CD4-positive, alpha-beta T cell (primary cell): ENCODE measurements at regions not wholly inside any gene's neighbourhood (a gene's known extent, or its start where the extent isn't known, plus 50 kb on each side); places are given as distances from the start of the nearest gene placed in this dataset.

Experiments used
- ATAC-seq: fragments of 200-7000 bp; cut with Tn5 transposase; one replicate; pipeline ENCODE4 v1.10.0; 2022; ENCODE audit warnings: mild to moderate bottlenecking; ENCODE audit not compliant: poor library complexity
- CTCF ChIA-PET: fragments of 350-600 bp; sonication (Branson Sonifier 250); formaldehyde crosslinking; loops from one replicate; lab custom pipeline; 2021; ENCODE audit warnings: antibody characterized with exemption, inconsistent platforms; lab: Charles Lee
- POLR2A ChIA-PET: fragments of 350-600 bp; sonication (Branson Sonifier 250); formaldehyde crosslinking; loops from one replicate; lab custom pipeline; 2021; ENCODE audit warnings: antibody characterized with exemption, inconsistent platforms; lab: Charles Lee
- DNase-seq, 14 experiments: peaks; one replicate each; pipeline ENCODE4 v3.0.0-alpha.2; 2013 to 2020; ENCODE audit warnings: mixed read lengths in 2 of 14
- H3K27ac ChIP-seq, 2 donors: one replicate each; pipeline versions ENCODE4 v1.5.1 to v1.7.0; 2013; ENCODE audit warnings: low read length in 2 of 2, low read depth in 1 of 2, mild to moderate bottlenecking in 1 of 2
- H3K27me3 ChIP-seq, 2 experiments: 1 replicate in 1 of 2; 2 replicates in 1 of 2; pipeline versions ENCODE4 v1.6.1 to v1.7.0; 2013; ENCODE audit warnings: low read length in 2 of 2, control low read depth in 1 of 2, mild to moderate bottlenecking in 1 of 2, moderate library complexity in 1 of 2; ENCODE audit not compliant: insufficient read depth in 2 of 2, control insufficient read depth in 1 of 2
- H3K36me3 ChIP-seq: one replicate; pipeline ENCODE4 v1.6.1; 2013; ENCODE audit warnings: low read length, control low read depth; ENCODE audit not compliant: insufficient read depth
- H3K4me1 ChIP-seq: one replicate; pipeline ENCODE4 v1.6.1; 2013; ENCODE audit warnings: low read length, control low read depth; ENCODE audit not compliant: insufficient read depth
- H3K4me3 ChIP-seq: one replicate; pipeline ENCODE4 v1.5.1; 2013; ENCODE audit warnings: mild to moderate bottlenecking, low read length, moderate library complexity
- H3K9me3 ChIP-seq, 2 experiments: 1 replicate in 1 of 2; 2 replicates in 1 of 2; pipeline versions ENCODE4 v1.6.1 to v1.7.0; 2013; ENCODE audit warnings: low read length in 2 of 2, mild to moderate bottlenecking in 2 of 2, control low read depth in 1 of 2, moderate library complexity in 1 of 2; ENCODE audit not compliant: control insufficient read depth in 1 of 2, insufficient read depth in 1 of 2
- H3K27ac Mint-ChIP-seq: one replicate; pipeline ENCODE4 v1.8.0; 2020; ENCODE audit warnings: mixed read lengths
- H3K27me3 Mint-ChIP-seq: one replicate; pipeline ENCODE4 v1.8.0; 2021; ENCODE audit warnings: mixed read lengths
- H3K36me3 Mint-ChIP-seq: one replicate; pipeline ENCODE4 v1.8.0; 2021; ENCODE audit warnings: low read depth, mixed read lengths
- H3K4me1 Mint-ChIP-seq: one replicate; pipeline ENCODE4 v1.8.0; 2021; ENCODE audit warnings: low read depth, mixed read lengths
- H3K4me3 Mint-ChIP-seq: one replicate; pipeline ENCODE4 v1.8.0; 2020; ENCODE audit warnings: mild to moderate bottlenecking, mixed read lengths
- H3K9me3 Mint-ChIP-seq: one replicate; pipeline ENCODE4 v1.8.0; 2020; ENCODE audit warnings: mixed read lengths
- CTCF ChIP-seq: fragments of 200-600 bp; IDR thresholded peaks from one replicate; pipeline ENCODE4 v1.8.0; 2022; ENCODE audit warnings: antibody characterized with exemption, mild to moderate bottlenecking
- intact Hi-C, 2 experiments: fragments of 100-400 bp; cut with DNase I in 1 of 2; cut with micrococcal nuclease in 1 of 2; formaldehyde crosslinking; loops; one replicate each; pipeline versions ENCODE4 v1.15.1 to v1.9.0; 2023 to 2025; cut with DNase I, micrococcal nuclease

DNA sequence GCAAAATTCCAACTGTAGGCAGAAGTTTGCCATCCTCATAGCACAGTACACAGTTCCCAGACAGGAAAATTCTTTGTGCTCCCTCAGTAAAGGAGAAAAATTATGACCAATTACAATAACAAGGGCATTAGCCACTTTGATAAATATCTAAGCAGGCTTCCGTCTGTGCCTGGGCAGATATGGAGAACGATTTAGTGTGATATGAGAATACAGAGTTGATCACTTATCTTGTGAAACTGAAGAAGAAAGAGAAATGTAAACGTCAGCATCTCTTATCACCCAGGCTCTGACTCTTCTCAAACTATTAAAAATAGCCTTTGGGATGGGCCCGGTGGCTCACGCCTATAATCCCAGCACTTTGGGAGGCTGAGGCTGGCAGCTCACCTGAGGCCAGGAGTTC lies 54.5 kb upstream of the TIAM1 start:
- TF ChIP-seq CTCF = no peak
- CTCF ChIA-PET = no interaction called here
- Mint-ChIP-seq H3K4me3 (peak overlapping the region; percentile 70), H3K9me3 (no peaks in the 10 kb centered on the region), H3K27me3 (no peaks in the 10 kb centered on the region), H3K36me3 (no peaks in the 10 kb centered on the region), H3K27ac (peak overlapping the region; percentile 90), H3K4me1 (peaks cover 60% of the 10 kb centered on the region)
- no peak overlapping the region for H3K4me3 ChIP-seq
- peaks cover 36% of the 10 kb centered on the region for H3K4me1 ChIP-seq
- peak overlapping the region; percentile 17 to 32 for H3K27ac ChIP-seq
- no peak for ATAC-seq
- POLR2A ChIA-PET = interaction anchor here (0.6 to 1.6 kb wide), 5 partner anchors 17 to 160 kb away, joined by 3 to 14 read pairs (median 3); no protein-coding TSS in a partner anchor
- intact Hi-C loops = loop anchor here in 1 of 2 experiments (5.0 to 10.0 kb wide), 3 partner anchors 46 to 216 kb away; no protein-coding TSS in a partner anchor
- peaks cover 0 to 5% of the 10 kb centered on the region in 2 experiments for H3K9me3 ChIP-seq
- no peaks in the 10 kb centered on the region for H3K27me3 ChIP-seq
- no peaks in the 10 kb centered on the region for H3K36me3 ChIP-seq
- DNase-seq = no peak

- H3K36me3 ChIP-seq = no peaks in the 10 kb centered on the region
- CTCF ChIA-PET = no interaction called here
- H3K9me3 ChIP-seq = peaks cover 0 to 5% of the 10 kb centered on the region in 2 experiments
- H3K27ac ChIP-seq = peak overlapping the region; percentile 17 to 32
- DNase-seq (peak in 13 of 14 experiments; percentile 9 to 67 (median 39)), ATAC-seq (peak; percentile 84)
- TF ChIP-seq CTCF = no peak
- POLR2A ChIA-PET = interaction anchor here (0.6 to 1.6 kb wide), 11 partner anchors 8 to 264 kb away, joined by 3 to 14 read pairs (median 3); no protein-coding TSS in a partner anchor
- H3K4me1 ChIP-seq = peaks cover 36% of the 10 kb centered on the region
- H3K4me3 ChIP-seq = no peak overlapping the region
- H3K27ac Mint-ChIP-seq = peak overlapping the region; percentile 90
- no peaks in the 10 kb centered on the region for H3K27me3 ChIP-seq
- H3K9me3 Mint-ChIP-seq = no peaks in the 10 kb centered on the region
- no peaks in the 10 kb centered on the region for H3K36me3 Mint-ChIP-seq
- no peaks in the 10 kb centered on the region for H3K27me3 Mint-ChIP-seq
- intact Hi-C loops = loop anchor here in 1 of 2 experiments (5.0 to 10.0 kb wide), 3 partner anchors 46 to 216 kb away; no protein-coding TSS in a partner anchor
- H3K4me1 Mint-ChIP-seq = peaks cover 58% of the 10 kb centered on the region
- H3K4me3 Mint-ChIP-seq = peak overlapping the region; percentile 70
Observed at GRCh38 chr21:31397939-31398338, 53.9 kb upstream of the TIAM1 start.

DNA sequence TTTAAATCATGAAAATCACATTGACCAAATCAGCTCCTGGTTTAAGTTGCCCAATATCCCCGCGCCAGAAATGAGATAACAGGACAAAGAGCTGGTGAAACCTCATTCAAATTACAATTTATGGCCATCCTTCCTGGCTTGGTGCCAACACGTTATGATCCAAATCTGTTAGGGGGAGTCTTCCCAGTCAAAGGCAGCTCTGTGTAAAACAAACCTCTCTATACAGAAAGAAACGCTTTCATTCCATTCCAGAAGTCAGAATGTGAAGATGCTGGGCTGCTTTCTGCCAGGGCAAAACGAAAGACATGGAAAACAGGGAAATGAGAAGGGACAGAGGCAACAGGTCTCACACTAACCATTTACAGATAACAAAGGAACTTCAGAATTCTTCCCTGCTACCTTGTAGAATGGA lies 53.5 kb upstream of the TIAM1 start:
- Histone ChIP-seq H3K27me3 (no peaks in the 10 kb centered on the region), H3K4me1 (peaks cover 36% of the 10 kb centered on the region), H3K27ac (no peak overlapping the region), H3K36me3 (no peaks in the 10 kb centered on the region), H3K9me3 (peaks cover 0 to 5% of the 10 kb centered on the region in 2 experiments), H3K4me3 (no peak overlapping the region)
- H3K9me3 Mint-ChIP-seq = no peaks in the 10 kb centered on the region
- ATAC-seq (peak; percentile 8), DNase-seq (no peak)
- intact Hi-C loops = loop anchor here in 1 of 2 experiments (5.0 to 10.0 kb wide), 3 partner anchors 45 to 215 kb away; no protein-coding TSS in a partner anchor
- TF ChIP-seq CTCF = no peak
- peak overlapping the region; percentile 70 for H3K4me3 Mint-ChIP-seq
- H3K27me3 Mint-ChIP-seq = no peaks in the 10 kb centered on the region
- POLR2A ChIA-PET = interaction anchor here (0.7 to 1.6 kb wide), 10 partner anchors 9 to 265 kb away, joined by 3 to 14 read pairs (median 3); no protein-coding TSS in a partner anchor
- no peaks in the 10 kb centered on the region for H3K36me3 Mint-ChIP-seq
- peaks cover 58% of the 10 kb centered on the region for H3K4me1 Mint-ChIP-seq
- H3K27ac Mint-ChIP-seq = peak overlapping the region; percentile 90
- CTCF ChIA-PET = interaction anchor here (0.6 kb wide), 1 partner anchor 137 kb away, joined by 3 read pairs; no protein-coding TSS in a partner anchor
